ENCODE measurements at regions not wholly inside any gene's neighbourhood (a gene's known extent, or its start where the extent isn't known, plus 50 kb on each side); places are given as distances from the start of the nearest gene placed in this dataset.

GRCh38 chr13:106625578-106625977 lies 57.6 kb upstream of the ARGLU1 start:
- DNase-seq: no peak

- no peak for DNase-seq
These were observed 56.0 kb upstream of the ARGLU1 start for GRCh38 chr13:106623799-106624460.

- no peak for DNase-seq
These were observed 53.9 kb upstream of the ARGLU1 start for GRCh38 chr13:106621833-106622232.

- no peak for DNase-seq
These were observed 52.0 kb upstream of the ARGLU1 start for GRCh38 chr13:106619688-106620555.

Data from activated naive CD4-positive, alpha-beta T cell (primary cell).